Activated CD8-positive, alpha-beta T cell treated with anti-CD3 and anti-CD28 coated beads, Interleukin-2, amount 10 ng/mL, durations not matched to agents 7 days and 5 days (primary cell): ENCODE measurements at regions not wholly inside any gene's neighbourhood (a gene's known extent, or its start where the extent isn't known, plus 50 kb on each side); places are given as distances from the start of the nearest gene placed in this dataset.
"Not testable (repeated sequence)": the region's sequence is repeated elsewhere in the genome, so short reads cannot be mapped to it uniquely, and the experiment has no call there.

ENCODE experiments used
- ATAC-seq: fragments of 150-1000 bp; cut with Tn5 transposase; one replicate; pipeline ENCODE4 v1.10.0; 2021; ENCODE audit warnings: moderate library complexity
- CTCF ChIA-PET: fragments of 350-600 bp; sonication (Branson Sonifier 250); formaldehyde crosslinking; loops from one replicate; lab custom pipeline; 2021; ENCODE audit warnings: antibody characterized with exemption; lab: Charles Lee
- POLR2A ChIA-PET: fragments of 350-600 bp; sonication (Branson Sonifier 250); formaldehyde crosslinking; loops from one replicate; lab custom pipeline; 2021; ENCODE audit warnings: antibody characterized with exemption; lab: Charles Lee
- DNase-seq: peaks from one replicate; pipeline ENCODE4 v3.0.0-alpha.2; 2020
- H3K27ac Mint-ChIP-seq: one replicate; pipeline ENCODE4 v1.8.0; 2021; ENCODE audit warnings: mild to moderate bottlenecking, mixed read lengths
- H3K27me3 Mint-ChIP-seq: one replicate; pipeline ENCODE4 v1.8.0; 2021; ENCODE audit warnings: low read depth, mixed read lengths
- H3K36me3 Mint-ChIP-seq: one replicate; pipeline ENCODE4 v1.8.0; 2021; ENCODE audit warnings: low read depth, mixed read lengths
- H3K4me1 Mint-ChIP-seq: one replicate; pipeline ENCODE4 v1.8.0; 2021; ENCODE audit warnings: low read depth, mixed read lengths
- H3K4me3 Mint-ChIP-seq: one replicate; pipeline ENCODE4 v1.8.0; 2021; ENCODE audit warnings: mild to moderate bottlenecking, mixed read lengths
- H3K9me3 Mint-ChIP-seq: one replicate; pipeline ENCODE4 v1.8.0; 2022; ENCODE audit warnings: mixed read lengths; ENCODE audit not compliant: insufficient read depth

- no peak for ATAC-seq
- Mint-ChIP-seq H3K4me3 (no peak overlapping the region), H3K27me3 (no peaks in the 10 kb centered on the region), H3K4me1 (no peaks in the 10 kb centered on the region), H3K27ac (no peak overlapping the region), H3K36me3 (no peaks in the 10 kb centered on the region), H3K9me3 (peaks cover 17% of the 10 kb centered on the region)
- ChIA-PET POLR2A (no interaction called here), CTCF (no interaction called here)
- no peak for DNase-seq
These were observed 821.9 kb upstream of the AUTS2 start for GRCh38 chr7:68776326-68776725.

GRCh38 chr7:68783684-68784083 is 814.6 kb upstream of the AUTS2 start:
- H3K27me3 Mint-ChIP-seq = no peaks in the 10 kb centered on the region
- CTCF ChIA-PET = no interaction called here
- H3K4me3 Mint-ChIP-seq = no peak overlapping the region
- DNase-seq (no peak), ATAC-seq (no peak)
- peaks cover 30% of the 10 kb centered on the region for H3K9me3 Mint-ChIP-seq
- H3K27ac Mint-ChIP-seq = no peak overlapping the region
- POLR2A ChIA-PET = no interaction called here
- H3K4me1 Mint-ChIP-seq = no peaks in the 10 kb centered on the region
- H3K36me3 Mint-ChIP-seq = no peaks in the 10 kb centered on the region

- no peaks in the 10 kb centered on the region for H3K36me3 Mint-ChIP-seq
These were observed 813.2 kb upstream of the AUTS2 start for GRCh38 chr7:68785036-68785435.

GRCh38 chr7:68787566-68787965 is 810.7 kb upstream of the AUTS2 start:
- Mint-ChIP-seq H3K4me1 (no peaks in the 10 kb centered on the region), H3K36me3 (no peaks in the 10 kb centered on the region), H3K4me3 (no peak overlapping the region), H3K27me3 (no peaks in the 10 kb centered on the region), H3K9me3 (peaks cover 28% of the 10 kb centered on the region), H3K27ac (no peak overlapping the region)
- DNase-seq (no peak), ATAC-seq (no peak)
- ChIA-PET POLR2A (no interaction called here), CTCF (no interaction called here)

More at GRCh38 chr7:68785036-68785435, 813.2 kb upstream of the AUTS2 start:
- H3K4me3 Mint-ChIP-seq = no peak overlapping the region
- peaks cover 22% of the 10 kb centered on the region for H3K9me3 Mint-ChIP-seq
- H3K4me1 Mint-ChIP-seq = no peaks in the 10 kb centered on the region
- ChIA-PET CTCF (no interaction called here), POLR2A (no interaction called here)
- no peak for ATAC-seq
- no peak for DNase-seq
- H3K27ac Mint-ChIP-seq = no peak overlapping the region
- no peaks in the 10 kb centered on the region for H3K27me3 Mint-ChIP-seq

GRCh38 chr7:68788529-68788928 is 809.7 kb upstream of the AUTS2 start:
- H3K27ac Mint-ChIP-seq, POLR2A ChIA-PET, ATAC-seq, CTCF ChIA-PET, H3K4me1 Mint-ChIP-seq, H3K4me3 Mint-ChIP-seq, H3K27me3 Mint-ChIP-seq, DNase-seq, H3K36me3 Mint-ChIP-seq: not testable (repeated sequence)
- H3K9me3 Mint-ChIP-seq = peaks cover 27% of the 10 kb centered on the region

- Mint-ChIP-seq H3K36me3 (no peaks in the 10 kb centered on the region), H3K4me1 (no peaks in the 10 kb centered on the region), H3K9me3 (peaks cover 29% of the 10 kb centered on the region), H3K27me3 (no peaks in the 10 kb centered on the region), H3K27ac (no peak overlapping the region), H3K4me3 (no peak overlapping the region)
- no peak for DNase-seq
- ChIA-PET POLR2A (no interaction called here), CTCF (no interaction called here)
- ATAC-seq = no peak
These were observed 808.7 kb upstream of the AUTS2 start for GRCh38 chr7:68789597-68789996.

- Mint-ChIP-seq H3K9me3 (peaks cover 19% of the 10 kb centered on the region), H3K36me3 (no peaks in the 10 kb centered on the region), H3K27me3 (no peaks in the 10 kb centered on the region), H3K27ac (no peak overlapping the region), H3K4me1 (no peaks in the 10 kb centered on the region), H3K4me3 (no peak overlapping the region)
- CTCF ChIA-PET = no interaction called here
- DNase-seq (no peak), ATAC-seq (no peak)
- POLR2A ChIA-PET = no interaction called here
These were observed 805.9 kb upstream of the AUTS2 start for GRCh38 chr7:68792351-68792750.

- no peaks in the 10 kb centered on the region for H3K4me1 Mint-ChIP-seq
- no peak overlapping the region for H3K4me3 Mint-ChIP-seq
- no peak for DNase-seq
- ChIA-PET CTCF (no interaction called here), POLR2A (no interaction called here)
- no peaks in the 10 kb centered on the region for H3K36me3 Mint-ChIP-seq
- peaks cover 13% of the 10 kb centered on the region for H3K9me3 Mint-ChIP-seq
- H3K27ac Mint-ChIP-seq = no peak overlapping the region
- no peaks in the 10 kb centered on the region for H3K27me3 Mint-ChIP-seq
- ATAC-seq = no peak
These were observed 804.8 kb upstream of the AUTS2 start for GRCh38 chr7:68793513-68793912.

GRCh38 chr7:68800316-68800715 is 798.0 kb upstream of the AUTS2 start:
- ChIA-PET POLR2A (no interaction called here), CTCF (no interaction called here)
- H3K4me3 Mint-ChIP-seq = no peak overlapping the region
- ATAC-seq = no peak
- no peak overlapping the region for H3K27ac Mint-ChIP-seq
- no peaks in the 10 kb centered on the region for H3K36me3 Mint-ChIP-seq
- no peak for DNase-seq
- H3K4me1 Mint-ChIP-seq = no peaks in the 10 kb centered on the region
- H3K9me3 Mint-ChIP-seq = peaks cover 4% of the 10 kb centered on the region
- no peaks in the 10 kb centered on the region for H3K27me3 Mint-ChIP-seq

GRCh38 chr7:68805159-68805558 is 793.1 kb upstream of the AUTS2 start:
- ChIA-PET POLR2A (no interaction called here), CTCF (no interaction called here)
- Mint-ChIP-seq H3K27me3 (no peaks in the 10 kb centered on the region), H3K4me1 (no peaks in the 10 kb centered on the region), H3K27ac (no peak overlapping the region), H3K9me3 (peaks cover 15% of the 10 kb centered on the region), H3K36me3 (no peaks in the 10 kb centered on the region), H3K4me3 (no peak overlapping the region)
- DNase-seq (no peak), ATAC-seq (no peak)

GRCh38 chr7:68807666-68808065 is 790.6 kb upstream of the AUTS2 start:
- ChIA-PET CTCF (no interaction called here), POLR2A (no interaction called here)
- ATAC-seq = no peak
- Mint-ChIP-seq H3K9me3 (peaks cover 15% of the 10 kb centered on the region), H3K27me3 (no peaks in the 10 kb centered on the region), H3K36me3 (no peaks in the 10 kb centered on the region), H3K27ac (no peak overlapping the region), H3K4me3 (no peak overlapping the region), H3K4me1 (no peaks in the 10 kb centered on the region)
- no peak for DNase-seq

- Mint-ChIP-seq H3K27me3 (no peaks in the 10 kb centered on the region), H3K4me1 (no peaks in the 10 kb centered on the region), H3K27ac (no peak overlapping the region), H3K9me3 (no peaks in the 10 kb centered on the region), H3K4me3 (no peak overlapping the region), H3K36me3 (no peaks in the 10 kb centered on the region)
- no peak for DNase-seq
- ChIA-PET CTCF (no interaction called here), POLR2A (no interaction called here)
- no peak for ATAC-seq
These were observed 784.7 kb upstream of the AUTS2 start for GRCh38 chr7:68813551-68814080.

GRCh38 chr7:68816491-68816890 is 781.8 kb upstream of the AUTS2 start:
- DNase-seq (no peak), ATAC-seq (no peak)
- Mint-ChIP-seq H3K27me3 (no peaks in the 10 kb centered on the region), H3K27ac (no peak overlapping the region), H3K9me3 (peaks cover 5% of the 10 kb centered on the region), H3K36me3 (no peaks in the 10 kb centered on the region), H3K4me1 (no peaks in the 10 kb centered on the region), H3K4me3 (no peak overlapping the region)
- CTCF ChIA-PET = no interaction called here
- POLR2A ChIA-PET = no interaction called here
